ENCODE measurements at regions not wholly inside any gene's neighbourhood (a gene's known extent, or its start where the extent isn't known, plus 50 kb on each side); places are given as distances from the start of the nearest gene placed in this dataset.

- intact Hi-C loops (cut with micrococcal nuclease), result no loop called here
- no peak overlapping the region for H3K27ac Mint-ChIP-seq
- no peaks in the 10 kb centered on the region for H3K4me1 Mint-ChIP-seq
- H3K4me3 Mint-ChIP-seq, result no peak overlapping the region
- DNase-seq, result no peak
- no peaks in the 10 kb centered on the region for H3K27me3 Mint-ChIP-seq
- no peaks in the 10 kb centered on the region for H3K9me3 Mint-ChIP-seq
- no peaks in the 10 kb centered on the region for H3K36me3 Mint-ChIP-seq (ENCODE audit: low read depth)
These were observed 158.1 kb downstream of the CYLD start for GRCh38 chr16:50899951-50900350.

DNA sequence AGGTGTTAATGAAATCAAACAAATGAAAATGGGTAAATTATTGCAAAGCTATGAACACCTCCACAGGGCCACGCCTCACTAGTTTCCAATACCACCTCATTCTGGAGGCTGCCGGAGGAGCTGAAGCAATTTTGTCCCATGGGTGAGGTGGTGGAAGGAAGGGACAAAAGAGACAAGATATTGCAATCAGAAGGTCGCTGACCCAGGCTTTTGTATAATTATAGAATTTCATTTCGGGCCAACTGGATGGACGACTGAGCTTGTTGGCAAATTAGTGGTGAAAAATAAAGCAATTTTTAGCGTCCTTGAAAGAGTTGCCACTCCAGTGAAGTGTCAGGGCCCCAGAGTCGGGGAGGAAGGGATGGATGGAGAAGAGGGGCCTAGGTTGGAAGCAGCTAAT lies 147.9 kb downstream of the CYLD start:
- intact Hi-C loops (cut with micrococcal nuclease), result no loop called here
- no peak for DNase-seq
- H3K27me3 Mint-ChIP-seq, result peaks cover 2% of the 10 kb centered on the region
- H3K9me3 Mint-ChIP-seq, result no peaks in the 10 kb centered on the region
- no peaks in the 10 kb centered on the region for H3K36me3 Mint-ChIP-seq (ENCODE audit: low read depth)
- no peak overlapping the region for H3K4me3 Mint-ChIP-seq
- H3K27ac Mint-ChIP-seq, result no peak overlapping the region
- no peaks in the 10 kb centered on the region for H3K4me1 Mint-ChIP-seq

DNA sequence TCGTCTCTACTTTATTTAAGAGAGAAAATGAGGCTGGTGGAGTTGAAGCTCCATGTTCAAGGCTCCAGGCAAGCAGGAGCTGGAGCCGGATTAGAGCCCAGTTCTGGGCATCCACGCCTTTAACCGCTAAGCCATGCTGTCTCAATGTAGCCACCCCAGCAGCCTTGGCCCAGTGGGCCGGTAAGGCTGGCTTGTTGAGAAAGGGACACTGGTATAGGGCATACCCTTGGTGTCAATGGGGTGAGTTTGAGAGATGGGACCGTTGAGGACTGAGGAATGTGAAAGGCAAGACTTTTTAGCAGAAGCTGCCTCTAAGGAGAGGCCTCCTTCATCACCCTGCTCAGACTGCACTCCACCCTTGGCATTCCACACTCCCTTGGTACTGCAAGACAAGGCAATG lies 147.4 kb downstream of the CYLD start:
- Mint-ChIP-seq H3K9me3 (no peaks in the 10 kb centered on the region), H3K27ac (no peak overlapping the region), H3K4me3 (no peak overlapping the region), H3K27me3 (peaks cover 2% of the 10 kb centered on the region), H3K36me3 (ENCODE audit: low read depth) (no peaks in the 10 kb centered on the region), H3K4me1 (no peaks in the 10 kb centered on the region)
- intact Hi-C loops (cut with micrococcal nuclease), result no loop called here
- DNase-seq, result no peak

GRCh38 chr16:50888486-50889261 lies 146.8 kb downstream of the CYLD start:
- no peaks in the 10 kb centered on the region for H3K4me1 Mint-ChIP-seq
- no peak for DNase-seq
- H3K27me3 Mint-ChIP-seq, result peaks cover 2% of the 10 kb centered on the region
- H3K4me3 Mint-ChIP-seq, result no peak overlapping the region
- H3K36me3 Mint-ChIP-seq (ENCODE audit: low read depth), result no peaks in the 10 kb centered on the region
- H3K27ac Mint-ChIP-seq, result no peak overlapping the region
- intact Hi-C loops (cut with micrococcal nuclease), result no loop called here
- H3K9me3 Mint-ChIP-seq, result no peaks in the 10 kb centered on the region

DNA sequence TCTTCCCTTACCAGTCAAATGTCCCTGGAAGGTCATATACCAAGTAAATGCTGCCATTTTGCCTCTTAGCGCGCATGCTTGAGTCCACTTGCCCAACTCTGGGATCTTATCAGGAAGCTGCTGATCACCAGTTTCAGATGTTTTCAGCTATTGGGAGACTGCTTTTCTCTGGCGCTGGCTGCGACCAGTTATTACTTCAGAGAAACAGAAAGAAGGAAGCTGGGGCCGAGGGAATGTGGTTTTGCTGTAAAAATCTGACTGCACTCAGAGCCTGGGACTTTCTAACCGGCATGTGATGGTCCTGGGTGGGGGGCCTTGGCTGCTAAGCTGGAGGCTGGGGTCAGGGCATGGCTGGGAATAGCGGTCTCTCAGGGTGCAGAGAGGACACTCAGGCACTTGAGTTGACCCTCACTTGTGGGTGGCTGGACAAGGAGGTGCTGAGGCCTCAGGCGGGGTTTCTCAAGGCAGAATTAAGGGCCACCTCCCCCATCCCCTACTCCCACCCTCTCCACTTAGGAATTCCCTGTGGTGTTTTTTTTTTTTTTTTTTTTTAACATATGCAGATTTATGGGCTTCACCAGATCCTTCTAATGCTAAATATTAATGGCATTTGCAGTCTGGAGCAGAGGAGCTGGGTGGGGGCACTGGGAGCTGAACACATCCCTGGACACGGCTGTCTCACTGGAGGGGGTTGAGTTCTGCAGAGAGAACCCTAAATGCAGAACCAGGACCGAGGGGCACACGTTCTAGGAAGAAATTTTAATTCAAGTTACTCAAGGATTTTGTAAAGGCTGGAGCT lies 145.8 kb downstream of the CYLD start:
- DNase-seq, result no peak
- H3K27ac Mint-ChIP-seq, result no peak overlapping the region
- intact Hi-C loops (cut with micrococcal nuclease), result no loop called here
- no peaks in the 10 kb centered on the region for H3K27me3 Mint-ChIP-seq
- H3K36me3 Mint-ChIP-seq (ENCODE audit: low read depth), result no peaks in the 10 kb centered on the region
- no peaks in the 10 kb centered on the region for H3K9me3 Mint-ChIP-seq
- no peak overlapping the region for H3K4me3 Mint-ChIP-seq
- H3K4me1 Mint-ChIP-seq, result no peaks in the 10 kb centered on the region

- Mint-ChIP-seq H3K4me3 (no peak overlapping the region), H3K4me1 (no peaks in the 10 kb centered on the region), H3K36me3 (ENCODE audit: low read depth) (no peaks in the 10 kb centered on the region), H3K27me3 (peaks cover 3% of the 10 kb centered on the region), H3K9me3 (no peaks in the 10 kb centered on the region), H3K27ac (no peak overlapping the region)
- intact Hi-C loops (cut with micrococcal nuclease), result no loop called here
- peak; percentile 74 for DNase-seq
These were observed 142.4 kb downstream of the CYLD start for GRCh38 chr16:50884066-50884860.

DNA sequence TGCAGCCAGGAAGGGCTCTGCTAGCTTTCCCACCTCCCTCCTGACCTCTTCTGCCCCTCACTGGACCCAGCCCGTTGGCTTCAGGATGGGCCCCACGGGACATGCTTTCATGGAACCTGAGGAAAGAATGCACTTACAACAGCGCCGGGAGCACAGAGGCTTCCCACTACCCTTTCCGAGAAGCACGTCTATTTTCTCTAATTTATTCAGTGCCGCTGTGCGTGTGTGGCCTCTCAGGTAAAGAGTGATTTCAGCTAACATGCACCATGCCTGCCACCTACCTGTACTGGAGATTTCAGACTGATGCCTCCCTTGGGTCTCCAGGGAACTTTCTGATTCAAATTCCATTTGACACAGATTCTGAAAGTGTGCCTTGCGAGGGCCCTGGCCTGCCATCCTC lies 140.1 kb downstream of the CYLD start:
- intact Hi-C loops (cut with micrococcal nuclease), result no loop called here
- Mint-ChIP-seq H3K4me3 (no peak overlapping the region), H3K27ac (no peak overlapping the region), H3K27me3 (peaks cover 3% of the 10 kb centered on the region), H3K4me1 (no peaks in the 10 kb centered on the region), H3K9me3 (no peaks in the 10 kb centered on the region), H3K36me3 (ENCODE audit: low read depth) (no peaks in the 10 kb centered on the region)
- DNase-seq, result no peak

DNA sequence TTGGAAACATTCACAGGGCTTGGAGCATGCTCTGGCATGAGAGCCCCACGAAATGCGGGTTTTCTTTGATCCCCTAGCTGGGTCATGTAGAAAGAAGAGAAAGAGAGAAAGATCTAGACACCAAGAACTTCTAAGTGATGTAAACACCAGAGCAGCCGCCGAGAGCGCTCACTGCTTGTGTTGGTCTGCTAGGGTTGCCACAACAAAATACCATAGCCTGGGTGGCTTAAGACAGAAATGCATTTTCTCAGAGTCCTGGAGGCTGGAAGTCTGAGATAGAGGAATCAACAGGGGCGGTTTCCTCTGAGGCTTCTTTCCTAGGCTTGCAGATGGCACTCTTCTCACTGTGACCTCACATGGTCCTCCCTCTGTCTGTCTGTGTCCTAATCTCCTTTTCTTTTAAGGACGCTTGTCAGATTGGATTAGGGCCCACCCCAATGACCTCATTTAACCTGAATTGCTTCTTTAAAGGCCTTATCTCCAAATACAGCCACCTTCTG lies 139.5 kb downstream of the CYLD start:
- no peak for DNase-seq
- intact Hi-C loops (cut with micrococcal nuclease), result no loop called here
- H3K36me3 Mint-ChIP-seq (ENCODE audit: low read depth), result no peaks in the 10 kb centered on the region
- no peak overlapping the region for H3K4me3 Mint-ChIP-seq
- H3K27ac Mint-ChIP-seq, result no peak overlapping the region
- no peaks in the 10 kb centered on the region for H3K4me1 Mint-ChIP-seq
- H3K27me3 Mint-ChIP-seq, result peaks cover 3% of the 10 kb centered on the region
- no peaks in the 10 kb centered on the region for H3K9me3 Mint-ChIP-seq

- no peaks in the 10 kb centered on the region for H3K9me3 Mint-ChIP-seq
- no peak for DNase-seq
- intact Hi-C loops (cut with micrococcal nuclease), result no loop called here
- H3K4me3 Mint-ChIP-seq, result no peak overlapping the region
- H3K27me3 Mint-ChIP-seq, result peaks cover 5% of the 10 kb centered on the region
- H3K4me1 Mint-ChIP-seq, result no peaks in the 10 kb centered on the region
- H3K36me3 Mint-ChIP-seq (ENCODE audit: low read depth), result no peaks in the 10 kb centered on the region
- H3K27ac Mint-ChIP-seq, result no peak overlapping the region
These were observed 139.0 kb downstream of the CYLD start for GRCh38 chr16:50880926-50881325.

- Mint-ChIP-seq H3K27me3 (peaks cover 10% of the 10 kb centered on the region), H3K4me3 (no peak overlapping the region)
- no peak for DNase-seq
These were observed 138.2 kb downstream of the CYLD start for GRCh38 chr16:50879873-50880695.

GRCh38 chr16:50878966-50879615 lies 137.2 kb downstream of the CYLD start:
- intact Hi-C loops (cut with micrococcal nuclease), result no loop called here
- Mint-ChIP-seq H3K36me3 (ENCODE audit: low read depth) (no peaks in the 10 kb centered on the region), H3K27ac (no peak overlapping the region), H3K27me3 (peaks cover 12% of the 10 kb centered on the region), H3K4me3 (no peak overlapping the region), H3K4me1 (no peaks in the 10 kb centered on the region), H3K9me3 (no peaks in the 10 kb centered on the region)
- no peak for DNase-seq

More at GRCh38 chr16:50879873-50880695, 138.2 kb downstream of the CYLD start:
- Mint-ChIP-seq H3K36me3 (ENCODE audit: low read depth) (no peaks in the 10 kb centered on the region), H3K27ac (no peak overlapping the region), H3K4me1 (no peaks in the 10 kb centered on the region), H3K9me3 (no peaks in the 10 kb centered on the region)
- intact Hi-C loops (cut with micrococcal nuclease), result no loop called here

DNA sequence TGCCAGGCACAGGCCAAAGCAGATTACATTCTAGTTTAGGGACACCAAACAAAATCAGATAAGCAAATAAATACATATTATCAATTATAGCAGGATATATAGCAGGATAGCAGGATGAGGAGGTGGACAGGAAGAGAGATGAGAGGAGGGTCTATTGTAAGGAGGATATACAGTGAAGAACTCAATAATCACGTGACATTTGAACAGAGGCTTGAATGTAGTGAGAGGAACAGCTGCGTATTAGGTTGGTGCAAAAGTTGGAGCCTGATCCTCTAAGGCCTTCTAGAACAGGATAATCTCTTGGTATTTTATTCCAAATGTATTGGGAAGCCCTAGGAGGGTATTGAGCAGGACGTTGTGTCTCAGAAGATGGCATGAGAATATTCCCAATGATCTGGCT lies 136.7 kb downstream of the CYLD start:
- intact Hi-C loops (cut with micrococcal nuclease), result no loop called here
- no peak for DNase-seq
- Mint-ChIP-seq H3K27ac (no peak overlapping the region), H3K27me3 (peaks cover 12% of the 10 kb centered on the region), H3K9me3 (no peaks in the 10 kb centered on the region), H3K4me1 (no peaks in the 10 kb centered on the region), H3K4me3 (no peak overlapping the region), H3K36me3 (ENCODE audit: low read depth) (no peaks in the 10 kb centered on the region)

- no peaks in the 10 kb centered on the region for H3K9me3 Mint-ChIP-seq
- intact Hi-C loops (cut with micrococcal nuclease), result no loop called here
- no peak overlapping the region for H3K4me3 Mint-ChIP-seq
- peaks cover 16% of the 10 kb centered on the region for H3K27me3 Mint-ChIP-seq
- H3K27ac Mint-ChIP-seq, result no peak overlapping the region
- H3K4me1 Mint-ChIP-seq, result no peaks in the 10 kb centered on the region
- no peak for DNase-seq
- no peaks in the 10 kb centered on the region for H3K36me3 Mint-ChIP-seq (ENCODE audit: low read depth)
These were observed 134.4 kb downstream of the CYLD start for GRCh38 chr16:50876263-50876662.
